Amniotic epithelial cell (primary cell): ENCODE measurements at regions not wholly inside any gene's neighbourhood (a gene's known extent, or its start where the extent isn't known, plus 50 kb on each side); places are given as distances from the start of the nearest gene placed in this dataset.
"Not testable (repeated sequence)": the region's sequence is repeated elsewhere in the genome, so short reads cannot be mapped to it uniquely, and the experiment has no call there.

Experiments used
- DNase-seq: peaks from one replicate; pipeline ENCODE4 v3.0.0-alpha.2; 2010; ENCODE audit warnings: low read depth

- DNase-seq: peak; percentile 7
Measured at GRCh38 chr4:116665716-116666115, 419.7 kb downstream of the TRAM1L1 start.

- DNase-seq: no peak
Measured at GRCh38 chr4:116664198-116664597, 421.2 kb downstream of the TRAM1L1 start.

GRCh38 chr4:116639070-116639577, 446.3 kb downstream of the TRAM1L1 start:
- no peak for DNase-seq

- DNase-seq: no peak
Measured at GRCh38 chr4:116638592-116638991, 446.8 kb downstream of the TRAM1L1 start.

- DNase-seq: no peak
Measured at GRCh38 chr4:116636917-116637316, 448.5 kb downstream of the TRAM1L1 start.

GRCh38 chr4:116632269-116632668, 453.1 kb downstream of the TRAM1L1 start:
- no peak for DNase-seq

- no peak for DNase-seq
Measured at GRCh38 chr4:116628598-116628997, 456.8 kb downstream of the TRAM1L1 start.

GRCh38 chr4:116627545-116627944, 457.8 kb downstream of the TRAM1L1 start:
- peak; percentile 1 for DNase-seq

- not testable (repeated sequence) for DNase-seq
Measured at GRCh38 chr4:116619508-116619907, 465.9 kb downstream of the TRAM1L1 start.

GRCh38 chr4:116618638-116619037, 466.7 kb downstream of the TRAM1L1 start:
- DNase-seq: no peak

- DNase-seq: no peak
Measured at GRCh38 chr4:116603096-116603495, 482.3 kb downstream of the TRAM1L1 start.

GRCh38 chr4:116599859-116600258, 485.5 kb downstream of the TRAM1L1 start:
- DNase-seq: no peak

- DNase-seq: no peak
Measured at GRCh38 chr4:116598980-116599789, 486.2 kb downstream of the TRAM1L1 start.

GRCh38 chr4:116598155-116598979, 487.0 kb downstream of the TRAM1L1 start:
- DNase-seq: no peak

- DNase-seq: peak; percentile 8
Measured at GRCh38 chr4:116590648-116591047, 494.7 kb downstream of the TRAM1L1 start.

GRCh38 chr4:116588783-116589182, 496.6 kb downstream of the TRAM1L1 start:
- DNase-seq: no peak

- DNase-seq: no peak
Measured at GRCh38 chr4:116585246-116585645, 500.1 kb downstream of the TRAM1L1 start.

- DNase-seq: no peak
Measured at GRCh38 chr4:116577321-116577720, 508.1 kb downstream of the TRAM1L1 start.

GRCh38 chr4:116573540-116573939, 511.8 kb downstream of the TRAM1L1 start:
- no peak for DNase-seq

- no peak for DNase-seq
Measured at GRCh38 chr4:116561768-116562167, 523.6 kb downstream of the TRAM1L1 start.

- no peak for DNase-seq
Measured at GRCh38 chr4:116551806-116552205, 533.6 kb downstream of the TRAM1L1 start.

GRCh38 chr4:116547632-116548031, 537.7 kb downstream of the TRAM1L1 start:
- no peak for DNase-seq

- no peak for DNase-seq
Measured at GRCh38 chr4:116546759-116547158, 538.6 kb downstream of the TRAM1L1 start.
